ENCODE measurements at regions not wholly inside any gene's neighbourhood (a gene's known extent, or its start where the extent isn't known, plus 50 kb on each side); places are given as distances from the start of the nearest gene placed in this dataset.

- no peak for DNase-seq
Measured at GRCh38 chr4:157655096-157655809, 434.7 kb downstream of the GRIA2 start.

DNA sequence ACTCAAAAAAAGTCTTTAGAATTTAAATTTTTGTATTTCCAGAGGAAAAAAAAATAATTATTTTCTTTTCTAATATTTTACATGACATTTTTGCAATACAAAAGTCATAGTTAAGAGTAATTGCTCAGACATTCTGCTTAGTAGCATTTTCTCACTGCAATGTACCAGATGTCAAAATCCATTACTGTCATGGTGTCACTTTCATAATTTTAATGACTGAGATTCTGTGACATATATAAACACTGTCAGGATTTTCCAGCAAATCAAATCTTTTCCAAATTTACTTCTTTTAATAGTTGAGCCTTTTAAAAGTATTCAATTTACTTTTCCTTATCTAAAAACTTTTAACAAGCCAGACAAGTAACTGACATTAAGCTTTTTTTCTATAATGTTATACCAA lies 422.7 kb downstream of the GRIA2 start:
- no peak for DNase-seq

DNA sequence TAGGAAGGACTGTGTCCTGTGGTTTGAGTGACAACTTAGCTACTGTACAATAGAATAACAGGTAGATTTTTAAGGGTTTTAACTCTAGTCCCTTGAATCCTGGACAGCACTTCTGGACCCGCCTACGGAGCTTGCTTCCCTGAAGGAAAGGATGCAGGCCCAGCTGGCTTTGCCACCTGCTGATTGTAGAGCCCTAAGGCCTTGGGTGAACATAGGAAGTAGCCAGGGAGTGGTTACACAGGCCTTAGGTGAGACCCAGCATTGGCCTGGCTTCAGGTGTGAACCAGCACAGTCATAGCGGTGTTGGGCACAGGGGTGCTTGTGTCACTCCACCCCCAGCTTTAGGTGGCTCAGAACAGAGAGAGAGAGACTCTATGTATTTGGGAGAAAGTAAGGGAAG lies 413.5 kb downstream of the GRIA2 start:
- no peak for DNase-seq

- DNase-seq = no peak
Measured at GRCh38 chr4:157616741-157617472, 396.4 kb downstream of the GRIA2 start.

GRCh38 chr4:157607996-157608395 lies 387.5 kb downstream of the GRIA2 start:
- DNase-seq = no peak

DNA sequence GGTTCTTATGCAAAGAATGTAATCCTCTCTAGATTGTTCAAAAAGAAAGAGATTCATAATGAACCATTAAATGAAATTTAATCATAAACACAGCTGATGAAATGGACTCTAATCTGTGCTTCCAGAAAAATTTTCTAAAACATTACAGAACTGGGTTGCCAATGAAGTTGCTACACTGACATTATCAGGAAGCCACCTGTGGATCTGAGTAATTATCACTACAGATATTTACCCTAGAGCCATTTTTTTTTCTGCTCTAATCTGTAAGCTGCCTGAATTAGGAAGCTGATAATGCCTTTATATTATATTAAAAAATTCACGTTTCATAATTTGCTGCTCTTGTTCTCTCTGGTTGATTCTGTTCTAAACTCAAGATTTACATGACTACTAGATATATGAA lies 380.1 kb downstream of the GRIA2 start:
- no peak for DNase-seq

- no peak for DNase-seq
Measured at GRCh38 chr4:157591245-157591644, 370.7 kb downstream of the GRIA2 start.

- no peak for DNase-seq
Measured at GRCh38 chr4:157590679-157591078, 370.2 kb downstream of the GRIA2 start.

GRCh38 chr4:157587681-157588423 lies 367.3 kb downstream of the GRIA2 start:
- no peak for DNase-seq

DNA sequence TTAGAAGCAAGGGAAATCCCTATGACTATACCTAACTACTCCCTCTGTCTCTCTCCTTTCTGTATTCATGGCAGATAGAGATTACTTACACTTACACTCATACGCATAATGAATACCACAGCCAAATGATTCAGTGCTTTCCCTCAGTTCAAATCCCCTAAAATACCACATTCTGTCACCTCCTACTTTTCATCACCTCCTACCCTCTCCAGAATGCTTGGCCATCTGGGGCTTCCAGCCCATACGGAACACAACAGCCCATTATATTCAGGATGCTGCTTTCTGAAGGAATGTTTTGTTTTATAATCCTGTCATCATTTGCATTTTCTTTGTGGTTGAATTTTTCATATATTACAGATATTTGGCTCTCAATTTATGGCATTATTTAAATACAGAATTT lies 361.6 kb downstream of the GRIA2 start:
- no peak for DNase-seq

DNA sequence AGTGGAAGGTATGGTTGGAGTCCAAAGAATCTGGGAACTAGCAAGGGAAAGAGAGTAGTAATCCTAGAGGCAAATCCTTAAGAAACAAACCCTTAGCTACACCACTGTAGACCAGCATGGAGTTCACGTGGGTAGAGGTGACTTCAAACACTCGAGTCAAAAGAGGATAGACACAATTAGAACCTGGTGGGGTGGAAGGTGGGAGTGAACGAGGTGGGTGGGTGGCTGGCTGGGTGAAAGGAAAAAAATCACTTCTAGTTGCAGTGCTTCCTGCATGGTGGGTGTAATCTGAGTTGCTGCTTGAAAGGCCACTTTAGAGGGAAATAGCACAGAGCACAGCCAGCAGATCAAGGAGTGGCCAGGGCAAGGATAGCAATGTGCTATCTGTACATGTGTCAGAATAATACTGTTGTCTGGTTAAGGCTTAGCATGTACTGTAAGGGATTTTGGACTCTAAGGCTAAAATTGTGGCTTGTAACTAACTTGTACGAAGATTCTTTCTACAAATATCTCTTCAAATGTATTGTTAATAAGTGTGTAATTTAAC lies 356.2 kb downstream of the GRIA2 start:
- DNase-seq = no peak

- no peak for DNase-seq
Measured at GRCh38 chr4:157575339-157575738, 354.8 kb downstream of the GRIA2 start.

DNA sequence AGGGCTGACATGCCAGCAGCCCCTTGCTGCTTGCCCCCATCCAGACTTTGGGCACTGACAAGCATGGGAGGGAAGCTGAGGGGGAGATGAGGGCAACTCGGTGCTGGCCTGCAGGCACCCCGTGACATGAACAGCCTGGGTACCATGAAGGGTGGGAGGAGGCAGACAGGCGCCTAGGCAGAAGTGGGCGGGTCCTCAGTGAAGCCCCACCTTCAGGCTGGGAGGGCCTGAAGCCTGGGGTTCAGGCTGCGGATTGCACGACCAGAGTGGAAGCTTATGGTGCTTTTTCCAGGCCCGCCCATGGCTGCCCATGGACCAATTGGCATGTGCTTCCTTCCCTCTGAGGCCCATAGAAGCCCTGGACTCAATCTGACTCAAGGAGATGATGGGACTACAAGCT lies 354.1 kb downstream of the GRIA2 start:
- DNase-seq = no peak

DNA sequence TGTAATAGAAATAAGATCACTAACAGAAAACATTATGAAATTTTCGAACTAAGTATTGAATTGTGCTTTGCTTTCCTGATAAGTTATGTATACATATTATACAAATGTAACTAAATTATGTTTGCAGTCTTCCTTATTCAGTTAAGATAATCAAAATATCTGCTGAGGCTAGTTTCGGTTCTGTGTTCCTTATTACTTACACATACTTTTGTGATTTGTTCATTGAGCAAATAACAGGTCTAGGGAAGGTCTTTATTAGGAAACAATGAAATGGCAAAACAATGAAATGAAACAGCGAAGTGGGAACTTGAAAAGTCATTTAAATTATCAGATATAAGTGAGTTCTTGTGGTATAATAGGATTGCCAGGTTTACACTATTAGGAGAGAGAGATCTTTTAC lies 352.4 kb downstream of the GRIA2 start:
- DNase-seq = no peak

GRCh38 chr4:157572284-157572683 lies 351.8 kb downstream of the GRIA2 start:
- DNase-seq = no peak

GRCh38 chr4:157564771-157565170 lies 344.2 kb downstream of the GRIA2 start:
- DNase-seq = no peak

- DNase-seq = no peak
Measured at GRCh38 chr4:157564218-157564617, 343.7 kb downstream of the GRIA2 start.

- no peak for DNase-seq
Measured at GRCh38 chr4:157558016-157558415, 337.5 kb downstream of the GRIA2 start.

GRCh38 chr4:157550028-157550427 lies 329.5 kb downstream of the GRIA2 start:
- no peak for DNase-seq

GRCh38 chr4:157527954-157528353 lies 307.4 kb downstream of the GRIA2 start:
- DNase-seq = no peak

DNA sequence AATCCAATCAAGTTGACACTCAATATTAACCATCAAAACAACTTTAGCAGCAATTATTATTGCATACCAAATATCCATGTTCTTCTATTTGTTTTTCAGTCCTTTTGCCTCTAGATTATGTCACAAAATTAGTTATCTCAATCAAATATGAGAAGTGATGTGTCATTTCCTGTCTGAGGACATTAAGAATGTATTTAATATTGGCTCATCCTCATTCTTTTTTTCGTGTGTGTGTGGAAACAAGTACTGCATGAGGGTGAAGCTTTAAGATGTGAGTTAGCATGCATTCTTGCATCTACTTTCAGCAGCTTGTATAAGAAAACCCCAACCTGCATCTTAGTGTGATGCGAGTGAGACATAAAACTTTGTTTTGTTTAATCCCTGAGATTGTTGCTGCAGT lies 301.4 kb downstream of the GRIA2 start:
- no peak for DNase-seq

DNA sequence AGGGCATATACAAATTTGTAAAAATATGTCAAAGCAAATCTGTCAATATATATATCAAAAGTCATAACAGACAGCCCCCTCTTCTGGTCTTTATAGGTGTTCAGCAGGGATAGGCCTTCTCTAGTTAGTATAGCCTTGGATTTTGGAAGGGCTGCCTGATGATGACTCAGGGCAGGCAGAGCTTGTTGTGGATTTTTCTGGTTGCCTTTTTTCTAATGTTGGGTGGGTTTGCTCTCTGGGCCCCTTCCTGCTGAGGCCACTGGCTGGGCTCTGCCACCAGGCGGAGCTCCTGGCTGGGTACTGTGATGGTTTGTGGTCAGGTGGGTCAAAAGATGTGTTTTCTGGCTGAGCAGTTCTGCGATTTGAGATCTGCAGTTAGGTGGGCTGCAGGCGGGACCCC lies 294.2 kb downstream of the GRIA2 start:
- DNase-seq = no peak

DNA sequence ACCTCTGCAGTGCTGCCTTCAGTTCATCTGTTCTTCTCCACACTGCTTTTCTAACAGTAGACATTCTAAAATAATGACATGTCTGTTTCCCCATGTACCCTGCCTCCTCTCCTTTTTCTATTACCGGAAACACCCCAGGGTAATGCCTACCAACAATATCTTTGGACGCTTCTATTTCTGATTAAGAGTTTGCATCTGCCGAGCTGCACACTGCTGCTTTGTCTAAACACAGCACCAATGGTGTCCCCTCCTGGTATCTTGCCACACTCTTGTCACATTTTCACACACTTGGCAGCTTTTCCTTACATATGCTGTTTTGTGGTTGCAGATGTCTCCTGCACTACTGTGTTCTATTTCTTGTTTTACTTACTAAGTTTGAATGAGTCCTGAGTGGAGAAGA lies 288.8 kb downstream of the GRIA2 start:
- no peak for DNase-seq

GRCh38 chr4:157502656-157503055 lies 282.1 kb downstream of the GRIA2 start:
- DNase-seq = no peak

Measured in activated CD4-positive, alpha-beta T cell treated with anti-CD3 and anti-CD28 coated beads for 4 hours (primary cell).